Left ventricle myocardium inferior (tissue), 1 donor: ENCODE measurements at regions not wholly inside any gene's neighbourhood (a gene's known extent, or its start where the extent isn't known, plus 50 kb on each side); places are given as distances from the start of the nearest gene placed in this dataset.

Source experiments
- DNase-seq: peaks from one replicate; pipeline ENCODE4 v3.0.0-alpha.2; 2020
- H3K27ac ChIP-seq: fragments of 200-600 bp; replicated peaks from 2 replicates; pipeline ENCODE4 v1.8.0; 2021
- H3K27me3 ChIP-seq: fragments of 200-600 bp; 2 replicates; pipeline ENCODE4 v1.8.0; 2021; ENCODE audit warnings: low read depth
- H3K36me3 ChIP-seq: fragments of 200-600 bp; 2 replicates; pipeline ENCODE4 v1.8.0; 2021
- H3K4me1 ChIP-seq: fragments of 200-600 bp; 2 replicates; pipeline ENCODE4 v1.8.0; 2021
- H3K4me3 ChIP-seq: fragments of 200-600 bp; 2 replicates; pipeline ENCODE4 v1.8.0; 2021; ENCODE audit warnings: mild to moderate bottlenecking, moderate library complexity
- H3K9me3 ChIP-seq: fragments of 200-600 bp; replicated peaks from 2 replicates; pipeline ENCODE4 v1.8.0; 2021
- intact Hi-C: fragments of 100-400 bp; cut with micrococcal nuclease; formaldehyde crosslinking; loops from one replicate; pipeline ENCODE4 v1.11.0; 2022
- TF ChIP-seq, protein P1 (sequence below): fragments of 200-600 bp; IDR thresholded peaks from 2 replicates; pipeline ENCODE4 v1.8.0; 2021; ENCODE audit warnings: antibody characterized with exemption, mild to moderate bottlenecking, borderline replicate concordance
- donor health status: DM: no; HTN: yes; CAD: no; lungs with severe emphysema.

DNA sequence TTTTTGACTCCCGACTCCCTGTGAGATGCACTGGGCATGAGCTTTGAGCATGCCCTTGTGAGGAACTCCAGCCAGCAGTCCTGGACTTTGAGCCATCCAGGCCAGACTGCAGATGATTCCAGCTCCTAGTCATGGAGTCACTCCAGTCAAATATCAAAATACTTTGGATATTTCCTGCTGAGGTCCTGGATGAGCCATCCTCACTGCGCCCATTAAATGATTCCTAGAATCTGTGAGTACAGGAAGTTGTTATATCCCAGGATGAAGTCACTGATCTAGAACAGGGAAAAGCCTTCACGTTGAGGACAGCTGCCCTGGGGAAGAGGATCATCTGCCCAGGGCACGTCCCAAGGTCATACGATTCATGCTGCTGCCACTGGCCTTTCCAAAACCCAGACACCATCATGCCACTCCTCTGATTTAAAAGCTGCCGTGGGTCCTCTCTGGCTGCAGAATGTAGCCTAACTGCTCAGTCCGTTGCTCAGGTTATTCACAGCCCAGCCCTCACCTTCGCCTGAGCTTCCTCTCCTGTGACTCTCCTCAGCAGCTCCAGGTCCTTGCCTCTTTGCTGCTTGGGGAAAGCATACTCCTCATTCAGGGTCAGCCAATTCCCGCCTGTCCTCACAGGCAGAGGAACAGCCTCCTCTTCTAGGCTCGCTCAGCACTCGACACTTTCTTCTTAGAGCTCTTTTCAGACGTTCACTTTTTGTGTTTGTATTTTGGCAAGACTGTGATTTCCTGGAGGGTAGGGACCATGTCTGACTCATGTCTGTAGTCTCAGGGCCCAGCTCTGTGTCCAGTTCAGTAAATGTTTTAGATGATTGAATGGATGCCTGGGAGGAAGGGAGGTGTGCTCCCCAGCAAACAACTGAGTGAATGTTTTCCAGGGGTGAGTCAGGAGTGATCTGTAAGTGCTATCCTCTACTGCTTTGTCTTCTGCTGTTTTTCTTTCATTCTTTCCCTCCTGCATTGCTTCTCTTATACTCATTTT is 157.8 kb downstream of the SNX10 start:
- Histone ChIP-seq H3K27ac (no peak overlapping the region), H3K4me3 (no peak overlapping the region), H3K9me3 (no peaks in the 10 kb centered on the region), H3K36me3 (no peaks in the 10 kb centered on the region), H3K27me3 (peaks cover 24% of the 10 kb centered on the region), H3K4me1 (no peaks in the 10 kb centered on the region)
- DNase-seq = no peak
- TF ChIP-seq, protein P1, sequence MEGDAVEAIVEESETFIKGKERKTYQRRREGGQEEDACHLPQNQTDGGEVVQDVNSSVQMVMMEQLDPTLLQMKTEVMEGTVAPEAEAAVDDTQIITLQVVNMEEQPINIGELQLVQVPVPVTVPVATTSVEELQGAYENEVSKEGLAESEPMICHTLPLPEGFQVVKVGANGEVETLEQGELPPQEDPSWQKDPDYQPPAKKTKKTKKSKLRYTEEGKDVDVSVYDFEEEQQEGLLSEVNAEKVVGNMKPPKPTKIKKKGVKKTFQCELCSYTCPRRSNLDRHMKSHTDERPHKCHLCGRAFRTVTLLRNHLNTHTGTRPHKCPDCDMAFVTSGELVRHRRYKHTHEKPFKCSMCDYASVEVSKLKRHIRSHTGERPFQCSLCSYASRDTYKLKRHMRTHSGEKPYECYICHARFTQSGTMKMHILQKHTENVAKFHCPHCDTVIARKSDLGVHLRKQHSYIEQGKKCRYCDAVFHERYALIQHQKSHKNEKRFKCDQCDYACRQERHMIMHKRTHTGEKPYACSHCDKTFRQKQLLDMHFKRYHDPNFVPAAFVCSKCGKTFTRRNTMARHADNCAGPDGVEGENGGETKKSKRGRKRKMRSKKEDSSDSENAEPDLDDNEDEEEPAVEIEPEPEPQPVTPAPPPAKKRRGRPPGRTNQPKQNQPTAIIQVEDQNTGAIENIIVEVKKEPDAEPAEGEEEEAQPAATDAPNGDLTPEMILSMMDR = no peak
- intact Hi-C loops = no loop called here

DNA sequence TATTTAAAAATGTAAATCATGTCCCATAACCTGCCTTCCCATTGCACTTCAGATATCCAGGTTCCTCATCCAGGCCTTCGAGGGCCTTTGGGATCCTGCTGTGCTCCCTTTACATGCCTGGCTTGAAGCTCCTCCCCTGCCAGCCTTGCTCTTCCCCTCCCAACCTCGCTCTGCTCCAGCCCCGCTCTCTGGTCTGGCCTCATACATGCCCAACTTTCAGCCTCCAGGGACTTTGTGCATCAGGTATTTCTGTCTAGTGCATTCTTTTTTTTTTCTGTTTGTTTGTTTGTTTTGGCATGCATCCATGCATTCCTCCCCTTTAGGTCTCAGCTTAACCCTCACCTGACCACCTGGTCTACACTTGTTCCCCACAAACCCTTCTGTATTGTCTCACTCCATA is 160.3 kb downstream of the SNX10 start:
- H3K9me3 ChIP-seq = no peaks in the 10 kb centered on the region
- H3K27me3 ChIP-seq = peaks cover 11% of the 10 kb centered on the region
- no peak overlapping the region for H3K4me3 ChIP-seq
- TF ChIP-seq, protein P1 = no peak
- intact Hi-C loops = no loop called here
- H3K27ac ChIP-seq = no peak overlapping the region
- H3K36me3 ChIP-seq = no peaks in the 10 kb centered on the region
- no peaks in the 10 kb centered on the region for H3K4me1 ChIP-seq
- DNase-seq = no peak

DNA sequence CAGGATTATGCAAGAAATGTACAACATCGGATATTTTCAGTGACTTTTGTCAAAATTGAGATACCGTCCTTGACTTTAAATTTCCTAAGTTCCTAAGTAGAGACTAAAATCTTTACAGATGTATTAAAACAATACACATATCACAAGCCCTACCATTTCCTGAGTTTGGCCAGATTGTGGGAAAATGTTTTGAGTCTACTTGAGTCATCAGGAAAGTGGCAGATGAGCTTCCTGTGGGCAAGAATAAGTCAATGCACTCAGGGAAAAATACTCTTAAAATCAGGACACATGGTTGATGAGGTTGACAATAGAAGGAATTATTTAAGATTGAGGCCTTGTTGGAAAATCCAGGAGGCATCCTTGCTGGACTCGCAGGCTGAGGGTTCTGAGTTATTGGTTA is 162.5 kb downstream of the SNX10 start:
- no peak for DNase-seq
- TF ChIP-seq, protein P1 = no peak
- Histone ChIP-seq H3K27ac (no peak overlapping the region), H3K9me3 (no peaks in the 10 kb centered on the region), H3K4me1 (no peaks in the 10 kb centered on the region), H3K36me3 (no peaks in the 10 kb centered on the region), H3K27me3 (no peaks in the 10 kb centered on the region), H3K4me3 (no peak overlapping the region)
- intact Hi-C loops = no loop called here

DNA sequence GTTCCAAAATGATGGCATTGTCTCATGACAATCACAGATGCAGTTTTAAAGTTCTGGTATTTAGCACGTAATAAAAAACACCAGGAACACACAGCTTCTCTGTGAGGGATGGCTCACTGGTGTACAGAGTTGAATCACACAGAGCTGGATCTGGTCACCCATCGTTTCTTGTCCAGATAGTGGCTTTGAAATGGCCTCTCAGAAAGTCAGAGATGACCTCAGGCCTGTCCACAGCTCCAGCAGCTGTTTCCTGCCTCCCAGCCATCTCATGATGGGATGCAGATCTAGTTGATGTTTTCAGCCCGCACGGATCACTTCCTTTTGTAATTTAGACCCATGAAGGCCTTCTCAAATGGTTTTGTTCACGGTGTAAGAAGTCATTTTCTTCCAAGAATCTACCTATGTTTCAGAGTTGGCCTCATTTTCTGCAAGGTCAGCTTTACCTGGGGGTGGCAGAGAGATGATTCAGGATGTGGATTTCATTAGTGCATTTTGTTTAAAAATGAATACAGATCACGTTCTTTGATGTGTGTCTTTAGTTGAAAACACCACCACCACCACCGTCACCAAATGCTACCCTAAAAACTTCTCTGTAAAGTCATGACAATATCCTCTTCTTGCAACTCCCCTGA is 166.2 kb downstream of the SNX10 start:
- TF ChIP-seq, protein P1 = no peak
- intact Hi-C loops = no loop called here
- Histone ChIP-seq H3K36me3 (no peaks in the 10 kb centered on the region), H3K27ac (no peak overlapping the region), H3K9me3 (no peaks in the 10 kb centered on the region), H3K4me1 (no peaks in the 10 kb centered on the region), H3K27me3 (no peaks in the 10 kb centered on the region), H3K4me3 (no peak overlapping the region)
- no peak for DNase-seq

DNA sequence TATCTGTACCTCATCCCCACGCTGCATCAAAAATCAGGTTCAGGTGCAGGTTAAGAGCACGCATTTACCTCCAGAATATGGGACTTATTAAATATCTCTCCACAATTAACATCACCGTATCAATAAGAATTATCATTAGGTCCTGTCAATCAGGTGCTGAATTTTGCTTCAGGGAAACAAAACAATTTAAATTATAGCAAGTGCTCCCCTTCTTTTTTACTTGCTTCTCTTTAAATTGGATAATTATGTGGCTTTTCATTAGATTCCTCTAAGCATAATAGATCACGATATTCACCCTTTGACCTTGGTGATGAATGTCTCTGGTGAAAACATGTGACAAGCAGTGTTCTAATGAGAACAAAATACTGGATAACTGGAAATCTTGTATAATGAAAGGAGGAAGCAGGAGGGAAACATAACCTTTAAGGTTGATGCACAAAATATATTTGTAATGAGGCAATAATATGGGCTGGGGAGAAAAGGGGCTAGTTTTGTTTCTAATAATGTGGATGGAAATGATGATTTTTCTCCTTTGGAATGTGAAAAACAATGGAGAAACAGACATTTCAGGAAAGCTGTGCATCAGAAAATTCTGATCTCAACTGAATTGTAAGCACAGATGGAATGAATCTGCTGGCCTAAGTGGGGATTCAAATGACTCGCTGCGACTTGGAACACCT is 166.9 kb downstream of the SNX10 start:
- Histone ChIP-seq H3K4me1 (no peaks in the 10 kb centered on the region), H3K36me3 (no peaks in the 10 kb centered on the region), H3K27me3 (no peaks in the 10 kb centered on the region), H3K27ac (no peak overlapping the region), H3K9me3 (no peaks in the 10 kb centered on the region), H3K4me3 (no peak overlapping the region)
- intact Hi-C loops = no loop called here
- TF ChIP-seq, protein P1 = no peak
- no peak for DNase-seq
